ENCODE measurements at regions not wholly inside any gene's neighbourhood (a gene's known extent, or its start where the extent isn't known, plus 50 kb on each side); places are given as distances from the start of the nearest gene placed in this dataset.
A peak's percentile ranks its signal among the peaks of the same experiment; 100 is the strongest.

GRCh38 chr18:69216321-69216720 is 184.4 kb upstream of the DOK6 start:
- no peak for DNase-seq

- DNase-seq, result no peak
Measured at GRCh38 chr18:69217196-69218000, 183.3 kb upstream of the DOK6 start.

DNA sequence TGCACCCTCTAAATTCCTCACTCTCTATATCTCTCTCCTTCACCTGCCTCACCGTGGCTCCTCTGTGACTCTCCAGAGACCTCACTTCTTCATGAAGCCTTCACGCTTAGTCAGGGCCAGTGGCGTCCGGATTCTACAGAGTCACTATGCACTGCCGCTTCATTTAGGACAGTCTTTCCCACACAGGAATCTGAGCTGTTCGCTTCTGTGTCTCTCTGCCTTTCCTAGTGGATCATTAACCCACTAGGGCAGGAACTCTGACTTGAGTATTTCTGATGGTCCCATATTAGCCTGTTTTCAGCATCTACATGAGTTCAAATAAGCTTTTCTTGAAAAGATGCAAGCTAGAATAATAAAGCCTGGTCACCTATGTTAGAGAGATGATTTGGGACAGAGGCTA is 180.2 kb upstream of the DOK6 start:
- DNase-seq, result no peak

GRCh38 chr18:69222089-69222488 is 178.6 kb upstream of the DOK6 start:
- no peak for DNase-seq

GRCh38 chr18:69226971-69227370 is 173.7 kb upstream of the DOK6 start:
- no peak for DNase-seq

DNA sequence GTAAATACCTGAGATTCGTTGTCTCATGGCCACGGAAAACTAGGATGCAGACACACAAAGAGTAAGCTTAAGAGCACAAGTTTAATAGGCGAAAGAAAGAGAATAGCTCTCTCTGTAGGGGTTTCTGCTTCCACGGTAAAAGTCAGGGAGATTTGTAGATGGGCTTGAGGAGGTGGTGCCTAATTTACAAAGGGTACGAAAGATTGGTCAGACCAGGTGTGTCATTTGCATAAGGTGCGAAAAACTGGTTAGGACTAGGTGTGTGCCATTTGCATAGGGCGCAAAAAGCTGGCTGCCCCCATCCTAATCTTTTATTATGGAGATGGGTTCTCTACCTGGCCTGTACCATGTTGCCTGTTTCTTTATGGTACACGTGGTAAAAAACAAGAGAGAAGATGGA is 170.5 kb upstream of the DOK6 start:
- DNase-seq, result no peak

DNA sequence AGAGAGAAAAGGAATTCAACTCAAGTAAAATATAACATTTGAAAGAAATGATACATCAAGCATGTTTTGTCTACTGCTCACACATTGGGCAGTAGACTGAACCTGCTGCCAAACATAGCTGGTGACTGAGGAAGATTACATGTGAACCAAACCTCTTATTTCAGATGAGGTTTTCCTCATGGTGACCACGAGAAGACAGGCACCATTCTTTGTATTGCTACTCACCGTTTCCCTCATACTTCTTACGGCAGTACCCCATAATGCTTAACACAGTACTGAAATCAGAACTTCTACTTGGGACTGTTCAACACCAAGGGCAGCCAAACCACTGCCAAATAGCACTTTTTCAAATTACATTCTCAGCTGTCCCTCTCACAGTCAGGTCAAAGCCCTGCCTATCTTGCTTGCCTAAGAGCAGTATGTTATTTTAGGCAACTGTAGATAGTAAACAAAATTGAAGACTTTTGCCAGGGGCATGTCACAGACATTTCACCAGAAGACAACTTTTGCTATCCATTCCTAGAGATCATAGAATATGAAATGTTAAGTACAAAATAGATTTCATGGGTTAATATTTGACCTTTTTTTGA is 167.1 kb upstream of the DOK6 start:
- DNase-seq, result no peak

DNA sequence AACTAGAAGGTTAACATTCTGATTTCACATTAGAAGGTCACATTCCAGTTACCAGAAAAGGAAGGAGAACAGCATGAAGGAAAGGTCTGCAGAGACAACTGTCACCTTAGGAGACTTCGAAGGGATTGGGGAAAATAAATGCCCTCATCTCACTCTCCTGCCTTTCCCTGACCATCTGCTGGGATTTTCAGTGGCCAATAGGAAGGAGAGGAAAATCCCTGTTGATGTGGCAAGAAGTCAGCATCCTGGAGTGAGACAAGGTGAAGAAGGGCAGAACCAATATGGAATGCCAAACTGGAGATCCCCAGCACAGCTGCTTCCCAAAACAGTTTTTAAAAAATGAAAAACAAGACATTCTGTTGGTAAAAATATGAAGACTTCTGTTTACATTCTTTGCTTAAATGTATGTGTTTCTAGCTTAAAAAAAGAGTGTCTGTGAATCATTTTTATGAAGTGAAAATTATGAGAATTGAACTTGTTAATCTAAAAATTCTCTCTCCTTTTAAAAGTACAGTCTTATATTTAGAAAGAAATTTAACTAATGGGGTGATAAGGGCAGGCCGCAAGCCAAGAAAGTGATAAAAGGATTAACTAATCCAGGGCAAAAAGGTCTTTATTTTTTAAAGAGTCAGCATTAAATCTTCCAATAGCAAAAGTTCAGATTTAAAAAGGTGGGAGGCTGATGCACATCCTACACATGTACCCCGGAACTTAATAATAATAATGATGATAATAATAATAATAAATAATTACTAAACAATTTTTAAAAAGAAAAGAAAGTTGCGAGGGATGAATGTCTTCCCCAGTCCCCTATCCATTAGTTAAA is 160.6 kb upstream of the DOK6 start:
- no peak for DNase-seq

GRCh38 chr18:69246027-69246426 is 154.7 kb upstream of the DOK6 start:
- no peak for DNase-seq

GRCh38 chr18:69250305-69251151 is 150.2 kb upstream of the DOK6 start:
- DNase-seq, result peak; percentile 14

- DNase-seq, result no peak
Measured at GRCh38 chr18:69257861-69258458, 142.7 kb upstream of the DOK6 start.

GRCh38 chr18:69259282-69259681 is 141.4 kb upstream of the DOK6 start:
- no peak for DNase-seq

DNA sequence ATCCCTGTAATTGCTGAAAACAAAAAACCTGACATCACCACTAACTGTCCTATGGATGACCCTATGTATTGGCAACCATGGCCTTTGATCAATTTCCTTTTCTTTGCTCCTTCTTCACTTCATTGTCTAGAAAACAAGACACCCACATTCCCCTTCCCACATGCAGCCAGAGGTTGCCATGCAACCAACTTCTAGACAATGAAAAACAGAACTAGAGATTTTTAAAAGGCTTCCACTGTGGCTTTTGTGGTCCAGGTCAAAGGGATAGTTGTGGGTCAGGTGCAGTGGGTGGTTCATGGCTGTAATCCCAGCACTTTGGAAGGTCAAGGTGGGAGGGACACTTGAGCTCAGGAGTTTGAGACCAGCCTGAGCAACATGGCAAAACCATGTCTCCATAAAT is 139.3 kb upstream of the DOK6 start:
- DNase-seq, result no peak

DNA sequence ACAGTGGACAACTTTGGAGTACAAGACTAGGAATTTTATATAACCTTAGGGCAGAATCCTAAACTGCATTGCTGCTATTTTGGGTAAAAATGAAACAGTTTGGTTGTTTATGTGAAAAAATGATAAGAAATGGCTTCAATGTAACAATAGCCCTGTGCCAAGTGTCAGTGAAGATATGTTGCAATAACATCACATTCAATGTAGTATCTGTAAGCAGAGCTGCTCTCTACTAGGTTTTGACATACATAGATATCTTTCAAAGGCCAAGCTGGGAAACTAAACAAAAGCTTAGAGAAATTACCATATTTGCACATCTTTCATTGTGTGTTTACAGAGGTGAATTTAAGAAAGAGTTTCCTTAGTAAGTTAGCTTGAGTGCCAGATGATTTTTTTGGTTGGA is 135.0 kb upstream of the DOK6 start:
- no peak for DNase-seq

GRCh38 chr18:69267895-69268294 is 132.8 kb upstream of the DOK6 start:
- DNase-seq, result no peak

- DNase-seq, result no peak
Measured at GRCh38 chr18:69282371-69282770, 118.3 kb upstream of the DOK6 start.

- DNase-seq, result no peak
Measured at GRCh38 chr18:69291044-69291443, 109.6 kb upstream of the DOK6 start.

DNA sequence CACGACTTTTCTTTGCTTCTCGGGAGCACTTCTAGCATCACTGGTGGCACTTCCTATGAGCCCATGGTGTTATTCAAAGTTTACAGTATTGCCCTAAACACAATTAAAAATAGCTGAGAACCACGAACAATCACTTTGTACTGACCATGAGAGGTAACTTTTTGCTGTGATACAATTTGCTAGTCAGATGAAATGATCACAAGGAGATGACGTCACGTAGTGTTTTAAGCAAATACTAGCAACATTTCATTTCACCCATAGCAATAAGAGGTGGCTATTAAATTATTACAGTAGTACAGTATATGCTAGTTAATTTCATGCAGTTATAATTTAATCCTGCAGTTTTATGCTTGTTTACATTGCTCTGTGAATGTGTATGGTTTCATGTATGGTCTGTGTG is 108.9 kb upstream of the DOK6 start:
- no peak for DNase-seq

- no peak for DNase-seq
Measured at GRCh38 chr18:69300185-69300584, 100.5 kb upstream of the DOK6 start.

GRCh38 chr18:69308619-69309018 is 92.1 kb upstream of the DOK6 start:
- DNase-seq, result no peak

GRCh38 chr18:69326094-69326493 is 74.6 kb upstream of the DOK6 start:
- DNase-seq, result no peak

- no peak for DNase-seq
Measured at GRCh38 chr18:69328086-69328485, 72.6 kb upstream of the DOK6 start.

Data from tongue (tissue), 1 donor.